Breast epithelium (tissue), 3 donors: ENCODE measurements at regions not wholly inside any gene's neighbourhood (a gene's known extent, or its start where the extent isn't known, plus 50 kb on each side); places are given as distances from the start of the nearest gene placed in this dataset.

ENCODE experiments used
- CTCF ChIP-seq, 3 donors: fragments of 450-650 bp; IDR thresholded peaks; one replicate each; pipeline ENCODE4 v1.5.1; 2016 to 2017; ENCODE audit warnings: antibody characterized with exemption in 3 of 3, mild to moderate bottlenecking in 3 of 3, moderate library complexity in 3 of 3
- POLR2A ChIP-seq: fragments of 450-650 bp; IDR thresholded peaks from one replicate; pipeline ENCODE4 v1.6.1; 2016; ENCODE audit warnings: antibody characterized with exemption, mild to moderate bottlenecking, moderate library complexity
- POLR2AphosphoS5 ChIP-seq, 3 donors: sonication (generic); formaldehyde crosslinking; IDR thresholded peaks; one replicate each; pipeline ENCODE4 v1.6.1; 2017; ENCODE audit warnings: antibody characterized with exemption in 3 of 3

- TF ChIP-seq CTCF (IDR thresholded peaks at IDR 0.05) (no peak), POLR2A (no peak), POLR2AphosphoS5 (IDR thresholded peaks at IDR 0.05) (no peak)
These were observed 50.1 kb upstream of the KBTBD8 start for GRCh38 chr3:66948041-66948440.
